Nephron (organoid): ENCODE measurements at regions not wholly inside any gene's neighbourhood (a gene's known extent, or its start where the extent isn't known, plus 50 kb on each side); places are given as distances from the start of the nearest gene placed in this dataset.

Experiments used
- H3K27ac Mint-ChIP-seq, 3 experiments: 2 replicates each; pipeline ENCODE4 v1.8.0; 2020; ENCODE audit warnings: mixed read lengths in 3 of 3, mild to moderate bottlenecking in 2 of 3, moderate library complexity in 1 of 3
- H3K27me3 Mint-ChIP-seq: 2 replicates; pipeline ENCODE4 v1.8.0; 2021; ENCODE audit warnings: low read depth, mild to moderate bottlenecking, moderate library complexity, mixed read lengths
- H3K36me3 Mint-ChIP-seq: 2 replicates; pipeline ENCODE4 v1.8.0; 2020; ENCODE audit warnings: low read depth, mixed read lengths
- H3K4me1 Mint-ChIP-seq: 2 replicates; pipeline ENCODE4 v1.8.0; 2020; ENCODE audit warnings: mixed read lengths
- H3K4me3 Mint-ChIP-seq, 3 experiments: 2 replicates each; pipeline ENCODE4 v1.8.0; 2020; ENCODE audit warnings: mild to moderate bottlenecking in 3 of 3, mixed read lengths in 3 of 3, moderate library complexity in 2 of 3
- H3K9me3 Mint-ChIP-seq: 2 replicates; pipeline ENCODE4 v1.8.0; 2020; ENCODE audit warnings: mixed read lengths
- TF ChIP-seq, protein P1 (sequence below), 3 experiments: fragments of 200-600 bp; sonication (generic); IDR thresholded peaks; one replicate each; pipeline ENCODE4 v1.5.0; 2021; ENCODE audit warnings: antibody characterized with exemption in 3 of 3; ENCODE audit not compliant: unreplicated experiment in 3 of 3

DNA sequence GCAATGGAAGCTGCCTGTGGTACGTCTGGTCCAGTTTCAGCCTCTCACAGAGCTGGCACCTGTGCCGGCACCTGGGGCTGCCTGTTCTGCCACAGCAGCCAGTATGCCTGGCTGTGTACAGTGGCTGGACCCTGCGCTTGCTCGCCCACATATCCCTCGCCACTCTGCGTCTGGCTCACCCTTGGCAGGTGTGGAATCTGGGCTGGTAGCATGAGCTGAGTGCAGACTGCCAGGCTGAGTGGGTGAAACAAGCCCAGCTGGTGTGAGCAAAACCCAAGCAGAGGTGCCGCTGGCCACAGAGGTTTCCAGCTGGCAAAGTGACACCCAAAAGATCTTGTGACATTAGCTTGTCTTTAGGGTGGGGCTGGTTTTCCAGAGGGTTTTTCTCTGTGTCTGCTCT is 80.7 kb downstream of the ING1 start:
- no peak overlapping the region for H3K4me3 Mint-ChIP-seq
- H3K36me3 Mint-ChIP-seq, result peaks cover 5% of the 10 kb centered on the region
- H3K27me3 Mint-ChIP-seq, result no peaks in the 10 kb centered on the region
- no peak overlapping the region for H3K27ac Mint-ChIP-seq
- TF ChIP-seq, protein P1, sequence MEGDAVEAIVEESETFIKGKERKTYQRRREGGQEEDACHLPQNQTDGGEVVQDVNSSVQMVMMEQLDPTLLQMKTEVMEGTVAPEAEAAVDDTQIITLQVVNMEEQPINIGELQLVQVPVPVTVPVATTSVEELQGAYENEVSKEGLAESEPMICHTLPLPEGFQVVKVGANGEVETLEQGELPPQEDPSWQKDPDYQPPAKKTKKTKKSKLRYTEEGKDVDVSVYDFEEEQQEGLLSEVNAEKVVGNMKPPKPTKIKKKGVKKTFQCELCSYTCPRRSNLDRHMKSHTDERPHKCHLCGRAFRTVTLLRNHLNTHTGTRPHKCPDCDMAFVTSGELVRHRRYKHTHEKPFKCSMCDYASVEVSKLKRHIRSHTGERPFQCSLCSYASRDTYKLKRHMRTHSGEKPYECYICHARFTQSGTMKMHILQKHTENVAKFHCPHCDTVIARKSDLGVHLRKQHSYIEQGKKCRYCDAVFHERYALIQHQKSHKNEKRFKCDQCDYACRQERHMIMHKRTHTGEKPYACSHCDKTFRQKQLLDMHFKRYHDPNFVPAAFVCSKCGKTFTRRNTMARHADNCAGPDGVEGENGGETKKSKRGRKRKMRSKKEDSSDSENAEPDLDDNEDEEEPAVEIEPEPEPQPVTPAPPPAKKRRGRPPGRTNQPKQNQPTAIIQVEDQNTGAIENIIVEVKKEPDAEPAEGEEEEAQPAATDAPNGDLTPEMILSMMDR (IDR thresholded peaks at IDR 0.05; ENCODE audit: unreplicated experiment in 3 of 3), result no peak
- H3K9me3 Mint-ChIP-seq, result peaks cover 16% of the 10 kb centered on the region
- peaks cover 20% of the 10 kb centered on the region for H3K4me1 Mint-ChIP-seq

DNA sequence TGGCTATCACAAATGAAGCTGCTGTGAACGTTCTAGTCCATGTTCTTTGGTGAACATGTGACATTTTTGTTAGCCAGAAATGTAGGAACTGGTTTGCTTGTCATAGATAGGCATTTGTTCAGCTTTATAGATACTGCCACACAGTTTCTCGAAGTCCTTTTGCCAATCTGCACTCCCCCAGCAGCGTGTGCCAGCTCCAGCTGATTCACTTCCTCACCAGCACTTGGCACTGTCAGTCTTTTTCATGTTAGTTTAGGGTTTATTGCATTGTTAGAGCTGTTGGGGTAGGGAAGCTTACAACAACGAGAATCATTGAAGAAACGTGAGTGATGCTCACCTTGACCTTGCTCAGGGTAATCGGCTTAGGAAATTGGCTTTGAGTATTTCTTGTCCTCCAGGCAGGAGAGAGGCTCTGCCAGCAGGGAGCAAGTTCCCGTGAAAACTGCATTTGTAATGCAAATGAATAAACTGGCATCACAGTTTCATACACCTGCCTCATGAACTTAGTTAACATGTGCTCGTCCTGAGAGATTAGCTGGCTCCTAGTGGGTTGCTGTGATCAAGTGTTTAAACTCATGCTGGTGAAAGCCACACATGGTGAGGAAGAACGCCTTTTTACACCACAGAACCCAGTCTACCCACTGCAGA is 83.9 kb downstream of the ING1 start:
- TF ChIP-seq, protein P1 (IDR thresholded peaks at IDR 0.05; ENCODE audit: unreplicated experiment in 3 of 3), result no peak
- H3K27me3 Mint-ChIP-seq, result peaks cover 5% of the 10 kb centered on the region
- no peak overlapping the region for H3K4me3 Mint-ChIP-seq
- peaks cover 4% of the 10 kb centered on the region for H3K9me3 Mint-ChIP-seq
- H3K36me3 Mint-ChIP-seq, result no peaks in the 10 kb centered on the region
- H3K4me1 Mint-ChIP-seq, result peaks cover 42% of the 10 kb centered on the region
- no peak overlapping the region for H3K27ac Mint-ChIP-seq

DNA sequence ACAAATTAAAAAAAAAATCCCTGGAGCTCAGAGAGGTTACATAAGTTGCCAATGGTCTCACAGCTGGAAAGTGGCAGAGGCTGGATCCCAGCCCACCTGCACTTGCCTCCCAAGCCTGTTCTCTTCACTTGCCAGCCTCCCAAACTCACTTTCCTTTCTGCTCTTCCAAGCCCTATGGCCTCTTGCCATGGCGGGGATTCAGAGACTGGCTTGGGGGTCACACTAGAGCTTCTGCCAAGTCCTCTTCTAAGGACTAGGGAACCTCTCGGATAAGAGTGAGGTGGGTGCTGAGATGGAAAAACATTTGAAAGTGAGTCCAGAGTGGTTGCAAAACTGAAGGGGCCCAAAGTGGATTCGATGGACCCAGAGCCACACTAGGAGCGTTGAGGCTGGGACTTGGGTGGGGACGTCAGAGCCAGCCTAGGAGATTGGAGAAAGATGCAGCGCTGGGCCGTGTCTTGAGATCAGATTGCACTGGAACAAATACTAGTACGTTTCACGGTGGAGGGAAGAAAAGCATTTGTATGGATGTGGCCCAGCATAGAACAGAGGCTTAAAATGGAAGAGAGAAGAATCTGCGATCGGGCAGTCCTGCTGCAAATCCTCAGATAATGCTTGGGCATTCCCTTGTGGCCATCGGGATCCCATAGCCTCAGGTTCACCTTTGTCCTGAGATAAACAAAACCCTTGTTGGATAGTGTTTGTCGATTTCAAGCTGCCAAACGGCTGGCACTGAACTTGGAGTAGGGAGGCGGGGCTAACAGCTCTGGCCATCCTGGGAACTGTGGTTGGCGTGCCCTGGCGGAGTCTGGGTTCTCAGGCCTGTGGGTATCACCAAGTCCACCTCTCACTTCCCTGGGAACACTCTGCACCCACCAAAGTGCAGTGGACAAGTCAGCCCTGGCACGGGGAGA is 84.8 kb downstream of the ING1 start:
- peak overlapping the region in 1 of 3 experiments; percentile 53 for H3K4me3 Mint-ChIP-seq
- H3K36me3 Mint-ChIP-seq, result no peaks in the 10 kb centered on the region
- peaks cover 42% of the 10 kb centered on the region for H3K4me1 Mint-ChIP-seq
- TF ChIP-seq, protein P1 (IDR thresholded peaks at IDR 0.05; ENCODE audit: unreplicated experiment in 3 of 3), result no peak
- H3K27ac Mint-ChIP-seq, result peak overlapping the region; percentile 92 to 99 (median 95)
- no peaks in the 10 kb centered on the region for H3K9me3 Mint-ChIP-seq
- H3K27me3 Mint-ChIP-seq, result peaks cover 5% of the 10 kb centered on the region

DNA sequence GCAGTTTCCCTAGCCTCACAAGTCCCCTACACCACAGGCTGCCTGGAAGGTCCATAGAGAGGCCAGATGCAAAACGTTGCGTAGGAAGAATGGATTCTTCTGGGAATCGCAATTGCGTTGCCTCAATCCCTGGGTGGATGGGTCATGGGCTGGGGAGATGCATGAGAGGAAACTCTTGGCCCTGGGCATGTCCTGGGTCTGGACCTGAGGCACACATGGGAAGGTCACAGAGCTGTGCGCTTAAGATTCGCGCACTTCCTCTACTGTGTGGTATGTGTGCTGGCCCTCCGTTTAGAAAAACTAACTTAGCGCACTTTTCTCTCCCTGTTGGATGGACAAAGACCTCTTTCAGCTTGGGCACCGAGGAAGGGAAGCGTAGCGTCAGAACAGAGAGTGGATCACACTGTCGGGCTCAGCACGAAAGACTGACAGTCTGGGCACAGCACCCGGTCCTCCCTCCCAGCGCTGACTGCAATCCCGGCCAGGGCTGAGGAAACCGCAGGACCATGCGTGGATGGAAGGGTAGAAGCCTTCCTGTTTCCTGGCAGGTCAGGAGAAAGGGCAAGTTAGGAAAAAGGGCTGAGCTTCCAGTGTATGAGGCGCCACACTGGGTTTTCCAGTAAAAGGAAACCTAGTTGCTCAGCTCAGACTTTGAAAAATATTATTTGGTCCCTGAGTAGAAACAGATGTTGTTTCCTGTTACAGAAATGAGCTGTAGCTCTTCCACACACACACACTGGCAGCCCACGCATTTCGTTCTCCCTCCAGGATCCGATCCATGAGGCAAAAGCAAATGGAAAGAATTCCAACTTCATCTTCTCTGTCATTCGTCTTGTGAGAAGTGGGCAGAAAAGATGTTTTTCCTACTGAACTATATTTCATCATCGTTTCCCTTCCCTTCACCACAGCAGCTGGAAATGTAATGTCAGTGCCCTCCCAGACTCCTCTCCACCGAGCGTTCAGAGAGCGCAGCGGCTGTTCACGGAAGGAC is 86.0 kb downstream of the ING1 start:
- no peaks in the 10 kb centered on the region for H3K9me3 Mint-ChIP-seq
- peak overlapping the region; percentile 92 to 99 (median 95) for H3K27ac Mint-ChIP-seq
- TF ChIP-seq, protein P1 (IDR thresholded peaks at IDR 0.05; ENCODE audit: unreplicated experiment in 3 of 3), result no peak
- H3K27me3 Mint-ChIP-seq, result peaks cover 5% of the 10 kb centered on the region
- no peaks in the 10 kb centered on the region for H3K36me3 Mint-ChIP-seq
- peaks cover 41% of the 10 kb centered on the region for H3K4me1 Mint-ChIP-seq
- peak overlapping the region; percentile 30 to 54 (median 37) for H3K4me3 Mint-ChIP-seq

DNA sequence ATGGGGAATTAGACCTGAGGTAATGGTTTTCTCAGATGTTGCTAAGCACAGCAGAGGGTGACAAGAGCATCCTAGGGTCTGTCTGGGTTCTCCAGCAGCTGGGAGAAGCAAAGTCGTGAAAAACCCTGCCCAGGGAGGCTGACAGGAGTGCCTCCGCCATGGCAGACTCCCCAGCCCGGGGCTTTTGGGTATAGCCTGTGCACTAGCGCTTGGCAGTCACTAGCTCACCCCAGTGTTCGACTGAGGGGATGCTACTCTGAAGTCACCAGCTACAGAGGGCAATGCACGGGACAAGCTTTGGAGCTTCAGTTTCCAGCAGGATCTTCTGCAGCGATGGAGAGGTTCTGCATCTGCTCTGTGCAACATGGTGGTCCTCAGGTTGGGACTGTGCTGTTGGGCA is 87.5 kb downstream of the ING1 start:
- Mint-ChIP-seq H3K4me1 (peaks cover 34% of the 10 kb centered on the region), H3K27ac (peak overlapping the region; percentile 87 to 99 (median 92)), H3K4me3 (peak overlapping the region in 1 of 3 experiments; percentile 52), H3K36me3 (no peaks in the 10 kb centered on the region), H3K27me3 (peaks cover 5% of the 10 kb centered on the region), H3K9me3 (no peaks in the 10 kb centered on the region)
- TF ChIP-seq, protein P1 (IDR thresholded peaks at IDR 0.05; ENCODE audit: unreplicated experiment in 3 of 3), result no peak
